Hepatocyte (in vitro differentiated cells): ENCODE measurements at regions not wholly inside any gene's neighbourhood (a gene's known extent, or its start where the extent isn't known, plus 50 kb on each side); places are given as distances from the start of the nearest gene placed in this dataset.

ENCODE experiments used
- DNase-seq: peaks from one replicate; pipeline ENCODE4 v3.0.0-alpha.2; 2016; ENCODE audit warnings: low spot score
- H2AFZ ChIP-seq: fragments of 200-600 bp; sonication (generic); 2 replicates; pipeline ENCODE4 v1.6.0; 2016; ENCODE audit warnings: antibody characterized with exemption, mild to moderate bottlenecking
- H3K27ac ChIP-seq: fragments of 200-600 bp; sonication (generic); 2 replicates; pipeline ENCODE4 v1.5.1; 2016; ENCODE audit warnings: mild to moderate bottlenecking
- H3K27me3 ChIP-seq: fragments of 200-600 bp; sonication (generic); 2 replicates; pipeline ENCODE4 v1.6.1; 2016
- H3K36me3 ChIP-seq: fragments of 200-600 bp; sonication (generic); replicated peaks from 2 replicates; pipeline ENCODE4 v1.5.1; 2016; ENCODE audit warnings: low read depth; ENCODE audit not compliant: insufficient read depth
- H3K4me1 ChIP-seq: fragments of 200-600 bp; sonication (generic); 2 replicates; pipeline ENCODE4 v1.5.1; 2016; ENCODE audit warnings: mild to moderate bottlenecking, moderate library complexity; ENCODE audit not compliant: insufficient read depth
- H3K4me2 ChIP-seq: fragments of 200-600 bp; sonication (generic); 2 replicates; pipeline ENCODE4 v1.6.0; 2016
- H3K4me3 ChIP-seq: fragments of 200-600 bp; sonication (generic); 2 replicates; pipeline ENCODE4 v1.5.1; 2016; ENCODE audit warnings: mild to moderate bottlenecking
- H3K79me2 ChIP-seq: fragments of 200-600 bp; sonication (generic); 2 replicates; pipeline ENCODE4 v1.6.0; 2017; ENCODE audit warnings: mild to moderate bottlenecking
- H3K9me2 ChIP-seq: fragments of 200-600 bp; sonication (generic); replicated peaks from 2 replicates; pipeline ENCODE4 v1.6.0; 2017; ENCODE audit warnings: mild to moderate bottlenecking; ENCODE audit not compliant: insufficient read depth
- H3K9me3 ChIP-seq: fragments of 200-600 bp; sonication (generic); 2 replicates; pipeline ENCODE4 v1.5.1; 2016; ENCODE audit warnings: low read depth, mild to moderate bottlenecking
- H4K20me1 ChIP-seq: fragments of 200-600 bp; sonication (generic); 2 replicates; pipeline ENCODE4 v1.6.0; 2016; ENCODE audit warnings: mild to moderate bottlenecking; ENCODE audit not compliant: insufficient read depth, poor library complexity, severe bottlenecking
- EZH2 ChIP-seq: fragments of 200-600 bp; sonication (generic); IDR thresholded peaks from 2 replicates; pipeline ENCODE4 v1.6.1; 2016; ENCODE audit warnings: antibody characterized with exemption, mild to moderate bottlenecking, borderline replicate concordance
- EZH2phosphoT487 ChIP-seq: fragments of 200-600 bp; sonication (generic); IDR thresholded peaks from one replicate; pipeline ENCODE4 v1.6.1; 2018; ENCODE audit warnings: antibody characterized with exemption, mild to moderate bottlenecking, low read depth, moderate library complexity; ENCODE audit not compliant: unreplicated experiment, severe bottlenecking
- WGBS: methylation state at CpG from one replicate; pipeline ENCODE4 v1.1.6; 2016; ENCODE audit warnings: low lambda C conversion rate; ENCODE audit errors: missing lambda C conversion rate; 5-methylcytosine and 5-hydroxymethylcytosine counted together
- TF ChIP-seq, protein P1 (sequence below): fragments of 200-600 bp; sonication (generic); IDR thresholded peaks from 2 replicates; pipeline ENCODE4 v1.5.1; 2016; ENCODE audit warnings: antibody characterized with exemption, mild to moderate bottlenecking; ENCODE audit not compliant: poor library complexity

DNA sequence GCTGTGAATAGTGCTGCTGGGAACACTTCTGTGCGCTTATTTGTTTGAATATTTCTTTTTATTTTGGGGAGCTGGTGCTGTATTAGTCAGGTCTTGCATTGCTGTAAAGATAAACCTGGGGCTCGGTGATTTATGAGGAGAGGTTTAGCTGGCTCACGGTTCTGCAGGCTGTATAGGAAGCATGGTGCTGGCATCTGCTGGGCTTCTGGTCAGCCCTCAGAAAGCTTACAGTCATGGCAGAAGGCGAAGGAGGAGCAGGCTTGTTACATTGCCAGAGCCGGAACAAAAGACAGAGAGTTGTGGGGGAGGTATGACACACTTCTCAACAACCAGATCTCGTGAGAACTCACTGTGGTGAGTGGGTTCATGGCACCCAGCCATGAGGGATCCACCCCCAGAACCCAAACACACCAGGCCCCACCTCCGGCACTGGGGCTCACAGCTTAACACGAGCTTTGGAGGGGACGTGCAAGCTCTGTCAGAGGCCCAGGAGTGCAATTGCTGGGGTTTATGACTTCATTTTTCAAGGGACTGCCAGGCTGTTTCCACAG, 68.8 kb upstream of the GATA5 start:
- no peak for DNase-seq
- H3K79me2 ChIP-seq: no peaks in the 10 kb centered on the region
- H3K36me3 ChIP-seq: no peaks in the 10 kb centered on the region
- WGBS: 96% methylated on average over 9 of the region's 9 CpGs
- H3K4me3 ChIP-seq: no peak overlapping the region
- peaks cover 2% of the 10 kb centered on the region for H3K27me3 ChIP-seq
- H3K9me2 ChIP-seq: no peaks in the 10 kb centered on the region
- H3K4me1 ChIP-seq: peaks cover 6% of the 10 kb centered on the region
- H3K4me2 ChIP-seq: no peak overlapping the region
- no peak overlapping the region for H2AFZ ChIP-seq
- no peaks in the 10 kb centered on the region for H4K20me1 ChIP-seq
- no peak for TF ChIP-seq EZH2
- TF ChIP-seq, protein P1, sequence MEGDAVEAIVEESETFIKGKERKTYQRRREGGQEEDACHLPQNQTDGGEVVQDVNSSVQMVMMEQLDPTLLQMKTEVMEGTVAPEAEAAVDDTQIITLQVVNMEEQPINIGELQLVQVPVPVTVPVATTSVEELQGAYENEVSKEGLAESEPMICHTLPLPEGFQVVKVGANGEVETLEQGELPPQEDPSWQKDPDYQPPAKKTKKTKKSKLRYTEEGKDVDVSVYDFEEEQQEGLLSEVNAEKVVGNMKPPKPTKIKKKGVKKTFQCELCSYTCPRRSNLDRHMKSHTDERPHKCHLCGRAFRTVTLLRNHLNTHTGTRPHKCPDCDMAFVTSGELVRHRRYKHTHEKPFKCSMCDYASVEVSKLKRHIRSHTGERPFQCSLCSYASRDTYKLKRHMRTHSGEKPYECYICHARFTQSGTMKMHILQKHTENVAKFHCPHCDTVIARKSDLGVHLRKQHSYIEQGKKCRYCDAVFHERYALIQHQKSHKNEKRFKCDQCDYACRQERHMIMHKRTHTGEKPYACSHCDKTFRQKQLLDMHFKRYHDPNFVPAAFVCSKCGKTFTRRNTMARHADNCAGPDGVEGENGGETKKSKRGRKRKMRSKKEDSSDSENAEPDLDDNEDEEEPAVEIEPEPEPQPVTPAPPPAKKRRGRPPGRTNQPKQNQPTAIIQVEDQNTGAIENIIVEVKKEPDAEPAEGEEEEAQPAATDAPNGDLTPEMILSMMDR: no peak
- no peak for TF ChIP-seq EZH2phosphoT487
- no peak overlapping the region for H3K27ac ChIP-seq
- no peaks in the 10 kb centered on the region for H3K9me3 ChIP-seq

DNA sequence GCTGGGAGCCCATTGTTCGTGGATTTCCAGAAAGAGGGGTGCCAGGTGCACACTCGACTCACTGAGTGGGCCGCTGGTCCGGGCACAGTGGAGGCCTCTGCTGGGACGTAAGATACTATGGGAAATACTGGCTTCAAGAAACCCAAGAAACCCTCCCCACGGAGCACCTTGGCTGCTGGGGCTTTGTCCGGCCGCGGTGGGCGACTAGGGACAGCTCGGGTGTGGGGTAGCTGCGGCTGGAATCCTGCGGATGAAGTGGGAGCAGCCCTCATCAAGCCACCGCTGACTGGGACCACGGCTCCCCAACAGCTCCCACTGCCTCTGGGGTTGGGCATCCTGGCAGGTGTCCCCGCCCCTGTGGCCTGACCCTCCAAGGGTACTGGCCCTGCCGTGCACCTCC, 69.5 kb upstream of the GATA5 start:
- Histone ChIP-seq H3K4me2 (no peak overlapping the region), H3K4me1 (peaks cover 3% of the 10 kb centered on the region), H3K36me3 (no peaks in the 10 kb centered on the region), H3K27me3 (peaks cover 7% of the 10 kb centered on the region), H3K9me3 (no peaks in the 10 kb centered on the region), H2AFZ (no peak overlapping the region), H4K20me1 (no peaks in the 10 kb centered on the region), H3K9me2 (no peaks in the 10 kb centered on the region), H3K27ac (no peak overlapping the region), H3K79me2 (no peaks in the 10 kb centered on the region), H3K4me3 (no peak overlapping the region)
- no peak for DNase-seq
- WGBS: 96% methylated on average over 17 of the region's 17 CpGs
- no peak for TF ChIP-seq EZH2
- TF ChIP-seq, protein P1: no peak
- TF ChIP-seq EZH2phosphoT487: no peak

DNA sequence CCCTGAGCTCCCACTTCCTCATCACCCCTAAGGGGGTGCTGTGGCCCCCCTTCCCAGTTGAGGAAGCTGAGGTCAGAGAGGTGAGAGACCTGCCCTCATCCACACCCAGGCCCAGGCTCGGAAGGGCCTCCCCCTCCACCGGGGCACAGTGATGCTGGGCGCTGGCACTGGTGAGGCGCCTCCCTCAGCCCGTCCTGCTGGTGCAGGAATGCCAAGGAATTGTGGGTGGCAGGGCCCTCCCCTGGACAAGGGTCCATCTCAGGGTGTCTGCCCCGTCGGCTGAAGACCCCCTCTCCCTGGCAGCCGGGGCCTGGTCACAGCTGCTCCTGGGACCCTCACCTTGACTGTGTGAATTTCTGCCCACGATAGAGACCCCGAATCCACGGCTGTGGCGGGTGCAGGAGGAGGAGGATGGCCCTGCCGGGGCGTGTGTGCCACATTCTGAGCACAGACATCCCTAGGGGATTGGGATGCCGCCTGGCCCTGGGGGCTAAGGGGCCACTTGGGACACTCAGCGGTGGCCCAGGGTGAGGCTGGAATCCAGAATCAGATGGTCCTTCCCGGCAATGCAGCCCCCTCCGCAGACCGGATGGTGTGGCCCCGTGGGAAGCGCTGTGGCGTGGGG, 70.2 kb upstream of the GATA5 start:
- Histone ChIP-seq H2AFZ (no peak overlapping the region), H3K4me3 (no peak overlapping the region), H3K9me3 (no peaks in the 10 kb centered on the region), H3K27ac (no peak overlapping the region), H4K20me1 (no peaks in the 10 kb centered on the region), H3K27me3 (peaks cover 15% of the 10 kb centered on the region), H3K79me2 (no peaks in the 10 kb centered on the region), H3K4me2 (no peak overlapping the region), H3K9me2 (no peaks in the 10 kb centered on the region), H3K4me1 (peaks cover 10% of the 10 kb centered on the region), H3K36me3 (no peaks in the 10 kb centered on the region)
- TF ChIP-seq, protein P1: no peak
- TF ChIP-seq EZH2 (no peak), EZH2phosphoT487 (no peak)
- WGBS: 97% methylated on average over 22 of the region's 22 CpGs
- DNase-seq: no peak
